Suprapubic skin (tissue), 4 donors: ENCODE measurements at regions not wholly inside any gene's neighbourhood (a gene's known extent, or its start where the extent isn't known, plus 50 kb on each side); places are given as distances from the start of the nearest gene placed in this dataset.

Source experiments
- DNase-seq, 2 donors: peaks; one replicate each; pipeline ENCODE4 v3.0.0-alpha.2; 2019; ENCODE audit warnings: low spot score in 2 of 2
- H3K27ac ChIP-seq: fragments of 200-600 bp; sonication (generic); one replicate; pipeline ENCODE4 v1.5.1; 2019
- H3K27me3 ChIP-seq: fragments of 200-600 bp; sonication (generic); one replicate; pipeline ENCODE4 v1.5.1; 2019
- H3K36me3 ChIP-seq: fragments of 200-600 bp; sonication (generic); one replicate; pipeline ENCODE4 v1.5.1; 2019
- H3K4me1 ChIP-seq: fragments of 200-600 bp; sonication (generic); one replicate; pipeline ENCODE4 v1.5.1; 2019
- H3K4me3 ChIP-seq: fragments of 200-600 bp; sonication (generic); one replicate; pipeline ENCODE4 v1.5.1; 2019; ENCODE audit warnings: mild to moderate bottlenecking
- H3K9me3 ChIP-seq: fragments of 200-600 bp; sonication (generic); one replicate; pipeline ENCODE4 v1.5.1; 2019
- EP300 ChIP-seq: sonication (generic); formaldehyde crosslinking; IDR thresholded peaks from one replicate; pipeline ENCODE4 v1.6.1; 2017; ENCODE audit warnings: antibody characterized with exemption
- POLR2A ChIP-seq, 2 donors: fragments of 450-650 bp; IDR thresholded peaks; one replicate each; pipeline ENCODE4 v1.6.1; 2017; ENCODE audit warnings: antibody characterized with exemption in 2 of 2, mild to moderate bottlenecking in 2 of 2, moderate library complexity in 2 of 2
- POLR2AphosphoS5 ChIP-seq, 3 donors: sonication (generic); formaldehyde crosslinking; IDR thresholded peaks; one replicate each; pipeline ENCODE4 v1.6.1; 2017; ENCODE audit warnings: antibody characterized with exemption in 3 of 3
- WGBS: methylation state at CpG from one replicate; pipeline ENCODE4 v1.1.5; 2018; 5-methylcytosine and 5-hydroxymethylcytosine counted together
- TF ChIP-seq, protein P1 (sequence below), 2 donors: fragments of 200-600 bp in 1 of 2; fragments of 450-650 bp in 1 of 2; sonication (generic) in 1 of 2; IDR thresholded peaks; one replicate each; pipeline ENCODE4 v1.5.1; 2016 to 2019; ENCODE audit warnings: antibody characterized with exemption in 2 of 2, mild to moderate bottlenecking in 1 of 2, moderate library complexity in 1 of 2

- Histone ChIP-seq H3K27ac (peak overlapping the region; percentile 100), H3K4me3 (peak overlapping the region; percentile 80), H3K4me1 (peaks cover 35% of the 10 kb centered on the region), H3K9me3 (no peaks in the 10 kb centered on the region), H3K36me3 (no peaks in the 10 kb centered on the region), H3K27me3 (no peaks in the 10 kb centered on the region)
- 15% methylated on average over 25 of the region's 49 CpGs for WGBS
- DNase-seq: peak; percentile 98 to 99
- TF ChIP-seq POLR2A (IDR thresholded peaks at IDR 0.05) (no peak), POLR2AphosphoS5 (IDR thresholded peaks at IDR 0.05) (peak in 2 of 3 donors; percentile 38 to 76)
- TF ChIP-seq, protein P1, sequence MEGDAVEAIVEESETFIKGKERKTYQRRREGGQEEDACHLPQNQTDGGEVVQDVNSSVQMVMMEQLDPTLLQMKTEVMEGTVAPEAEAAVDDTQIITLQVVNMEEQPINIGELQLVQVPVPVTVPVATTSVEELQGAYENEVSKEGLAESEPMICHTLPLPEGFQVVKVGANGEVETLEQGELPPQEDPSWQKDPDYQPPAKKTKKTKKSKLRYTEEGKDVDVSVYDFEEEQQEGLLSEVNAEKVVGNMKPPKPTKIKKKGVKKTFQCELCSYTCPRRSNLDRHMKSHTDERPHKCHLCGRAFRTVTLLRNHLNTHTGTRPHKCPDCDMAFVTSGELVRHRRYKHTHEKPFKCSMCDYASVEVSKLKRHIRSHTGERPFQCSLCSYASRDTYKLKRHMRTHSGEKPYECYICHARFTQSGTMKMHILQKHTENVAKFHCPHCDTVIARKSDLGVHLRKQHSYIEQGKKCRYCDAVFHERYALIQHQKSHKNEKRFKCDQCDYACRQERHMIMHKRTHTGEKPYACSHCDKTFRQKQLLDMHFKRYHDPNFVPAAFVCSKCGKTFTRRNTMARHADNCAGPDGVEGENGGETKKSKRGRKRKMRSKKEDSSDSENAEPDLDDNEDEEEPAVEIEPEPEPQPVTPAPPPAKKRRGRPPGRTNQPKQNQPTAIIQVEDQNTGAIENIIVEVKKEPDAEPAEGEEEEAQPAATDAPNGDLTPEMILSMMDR (IDR thresholded peaks at IDR 0.05): no peak
Observed at GRCh38 chr9:94165592-94166235, 81.5 kb downstream of the PTPDC1 start.

DNA sequence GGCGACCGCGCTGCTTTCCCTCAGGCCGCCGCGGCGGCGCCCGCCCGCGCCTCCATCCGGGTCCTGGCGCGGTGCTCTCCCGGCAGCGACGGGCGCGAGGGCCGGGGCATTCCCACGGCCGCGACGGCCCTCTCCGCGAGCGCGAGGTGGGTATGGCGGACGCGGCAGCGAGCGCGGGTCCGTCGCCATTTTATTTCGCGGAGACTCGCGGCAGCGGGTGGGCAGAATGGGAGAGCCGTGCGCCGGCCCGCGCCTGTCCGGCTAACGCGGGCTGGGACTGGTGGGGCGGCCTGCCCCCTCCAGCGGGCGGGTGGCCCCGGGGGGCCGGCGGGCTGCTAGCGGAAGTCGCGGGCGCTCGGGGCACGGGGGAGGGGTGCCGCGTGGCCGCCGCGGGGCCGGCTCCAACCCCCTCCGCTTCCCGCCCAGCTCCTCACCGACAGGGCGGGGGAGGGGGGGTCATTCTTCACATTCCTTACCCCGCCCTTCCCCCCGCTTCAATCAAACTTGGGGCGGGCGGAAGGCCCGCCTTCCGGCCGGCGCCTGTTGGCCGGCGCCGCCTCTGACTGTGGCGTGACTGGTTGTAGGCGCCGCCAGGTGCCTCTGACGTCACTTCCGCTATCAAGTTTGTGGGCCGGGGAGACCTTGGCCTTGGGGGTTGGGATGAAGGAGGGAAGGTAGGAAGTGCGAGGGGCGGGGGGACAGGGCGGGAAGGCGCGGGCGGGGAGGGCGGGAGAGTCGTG lies 82.1 kb downstream of the PTPDC1 start:
- peaks cover 41% of the 10 kb centered on the region for H3K4me1 ChIP-seq

GRCh38 chr9:94166976-94167346 lies 82.7 kb downstream of the PTPDC1 start:
- H3K4me3 ChIP-seq: peak overlapping the region; percentile 80
- no peaks in the 10 kb centered on the region for H3K27me3 ChIP-seq
- H3K27ac ChIP-seq: peak overlapping the region; percentile 100
- no peaks in the 10 kb centered on the region for H3K9me3 ChIP-seq
- WGBS: 0% methylated on average over 8 of the region's 23 CpGs
- DNase-seq: no peak
- H3K36me3 ChIP-seq: no peaks in the 10 kb centered on the region
- peaks cover 47% of the 10 kb centered on the region for H3K4me1 ChIP-seq
- TF ChIP-seq POLR2A (IDR thresholded peaks at IDR 0.05) (no peak), POLR2AphosphoS5 (IDR thresholded peaks at IDR 0.05) (peak in 1 of 3 donors; percentile 70)

More for the DNA sequence above, 82.1 kb downstream of the PTPDC1 start:
- H3K27ac ChIP-seq: peak overlapping the region; percentile 100
- DNase-seq: peak; percentile 99
- TF ChIP-seq EP300: no peak
- TF ChIP-seq, protein P1 (IDR thresholded peaks at IDR 0.05): peak in 1 of 2 donors; percentile 40
- peak; percentile 91 to 96 for TF ChIP-seq POLR2A (IDR thresholded peaks at IDR 0.05)
- peak in 1 of 3 donors; percentile 10 for TF ChIP-seq POLR2AphosphoS5 (IDR thresholded peaks at IDR 0.05)
- no peaks in the 10 kb centered on the region for H3K36me3 ChIP-seq
- H3K27me3 ChIP-seq: no peaks in the 10 kb centered on the region
- peak overlapping the region; percentile 80 for H3K4me3 ChIP-seq
- H3K9me3 ChIP-seq: no peaks in the 10 kb centered on the region
- WGBS: 0% methylated on average over 35 of the region's 96 CpGs

GRCh38 chr9:94167376-94167890 lies 83.2 kb downstream of the PTPDC1 start:
- Histone ChIP-seq H3K27me3 (no peaks in the 10 kb centered on the region), H3K27ac (peak overlapping the region; percentile 100), H3K36me3 (no peaks in the 10 kb centered on the region), H3K4me3 (peak overlapping the region; percentile 80), H3K9me3 (no peaks in the 10 kb centered on the region), H3K4me1 (peaks cover 51% of the 10 kb centered on the region)
- no peak for DNase-seq
- TF ChIP-seq POLR2A (IDR thresholded peaks at IDR 0.05) (no peak), EP300 (no peak), POLR2AphosphoS5 (IDR thresholded peaks at IDR 0.05) (no peak)
- TF ChIP-seq, protein P1 (IDR thresholded peaks at IDR 0.05): no peak
- 2% methylated on average over 5 of the region's 5 CpGs for WGBS

- peaks cover under 1% of the 10 kb centered on the region for H3K36me3 ChIP-seq
- peak overlapping the region; percentile 41 for H3K27ac ChIP-seq
- H3K4me1 ChIP-seq: peaks cover 60% of the 10 kb centered on the region
- H3K4me3 ChIP-seq: peak overlapping the region; percentile 80
- no peaks in the 10 kb centered on the region for H3K27me3 ChIP-seq
- TF ChIP-seq EP300 (no peak), POLR2A (IDR thresholded peaks at IDR 0.05) (no peak), POLR2AphosphoS5 (IDR thresholded peaks at IDR 0.05) (no peak)
- TF ChIP-seq, protein P1 (IDR thresholded peaks at IDR 0.05): no peak
- no peak for DNase-seq
- 13% methylated on average over 10 of the region's 10 CpGs for WGBS
- no peaks in the 10 kb centered on the region for H3K9me3 ChIP-seq
Observed at GRCh38 chr9:94168203-94169000, 84.1 kb downstream of the PTPDC1 start.
